CD4-positive, CD25-positive, alpha-beta regulatory T cell (primary cell): ENCODE measurements at regions not wholly inside any gene's neighbourhood (a gene's known extent, or its start where the extent isn't known, plus 50 kb on each side); places are given as distances from the start of the nearest gene placed in this dataset.
"Not testable (repeated sequence)": the region's sequence is repeated elsewhere in the genome, so short reads cannot be mapped to it uniquely, and the experiment has no call there.

Source experiments
- ATAC-seq, 2 donors: fragments of 150-1000 bp; cut with Tn5 transposase; one replicate each; pipeline ENCODE4 v1.10.0; 2021; ENCODE audit warnings: low read depth in 2 of 2, moderate number of reproducible peaks in 2 of 2, moderate library complexity in 1 of 2
- DNase-seq, 3 donors: peaks; one replicate each; pipeline versions ENCODE4 v3.0.0 to v3.0.0-alpha.2; 2012 to 2022; ENCODE audit warnings: mixed read lengths in 1 of 3
- H3K27ac ChIP-seq: one replicate; pipeline ENCODE4 v1.7.0; 2013; ENCODE audit warnings: mild to moderate bottlenecking, low read length; ENCODE audit not compliant: insufficient read depth, poor library complexity, severe bottlenecking
- H3K27me3 ChIP-seq: one replicate; pipeline ENCODE4 v1.7.0; 2013; ENCODE audit warnings: low read length; ENCODE audit not compliant: control insufficient read depth, insufficient read depth
- H3K36me3 ChIP-seq: one replicate; pipeline ENCODE4 v1.7.0; 2013; ENCODE audit warnings: mild to moderate bottlenecking, low read length, moderate library complexity; ENCODE audit not compliant: control insufficient read depth, insufficient read depth
- H3K4me1 ChIP-seq: 2 replicates; pipeline ENCODE4 v1.7.0; 2013; ENCODE audit warnings: mild to moderate bottlenecking, low read length; ENCODE audit not compliant: insufficient read depth, control insufficient read depth, poor library complexity, severe bottlenecking
- H3K4me3 ChIP-seq: one replicate; pipeline ENCODE4 v1.7.0; 2013; ENCODE audit warnings: low read depth, mild to moderate bottlenecking, low read length, moderate library complexity
- H3K9me3 ChIP-seq, 2 experiments: 1 replicate in 1 of 2; 2 replicates in 1 of 2; pipeline ENCODE4 v1.7.0; 2013; ENCODE audit warnings: low read length in 2 of 2, mild to moderate bottlenecking in 1 of 2, moderate library complexity in 1 of 2; ENCODE audit not compliant: control insufficient read depth in 2 of 2
- H3K27ac Mint-ChIP-seq, 3 donors: one replicate each; pipeline ENCODE4 v1.8.0; 2020 to 2022; ENCODE audit warnings: mild to moderate bottlenecking in 3 of 3, mixed read lengths in 3 of 3, moderate library complexity in 2 of 3
- H3K27me3 Mint-ChIP-seq: one replicate; pipeline ENCODE4 v1.8.0; 2022; ENCODE audit warnings: mild to moderate bottlenecking, mixed read lengths
- H3K36me3 Mint-ChIP-seq: one replicate; pipeline ENCODE4 v1.8.0; 2020; ENCODE audit warnings: mixed read lengths
- H3K4me1 Mint-ChIP-seq, 4 donors: one replicate each; pipeline ENCODE4 v1.8.0; 2020 to 2022; ENCODE audit warnings: mixed read lengths in 4 of 4, mild to moderate bottlenecking in 1 of 4
- H3K4me3 Mint-ChIP-seq, 4 donors: one replicate each; pipeline ENCODE4 v1.8.0; 2020 to 2022; ENCODE audit warnings: mild to moderate bottlenecking in 4 of 4, mixed read lengths in 4 of 4, moderate library complexity in 3 of 4
- H3K9me3 Mint-ChIP-seq, 7 donors: one replicate each; pipeline ENCODE4 v1.8.0; 2020 to 2022; ENCODE audit warnings: mixed read lengths in 7 of 7, mild to moderate bottlenecking in 3 of 7, moderate library complexity in 2 of 7

DNA sequence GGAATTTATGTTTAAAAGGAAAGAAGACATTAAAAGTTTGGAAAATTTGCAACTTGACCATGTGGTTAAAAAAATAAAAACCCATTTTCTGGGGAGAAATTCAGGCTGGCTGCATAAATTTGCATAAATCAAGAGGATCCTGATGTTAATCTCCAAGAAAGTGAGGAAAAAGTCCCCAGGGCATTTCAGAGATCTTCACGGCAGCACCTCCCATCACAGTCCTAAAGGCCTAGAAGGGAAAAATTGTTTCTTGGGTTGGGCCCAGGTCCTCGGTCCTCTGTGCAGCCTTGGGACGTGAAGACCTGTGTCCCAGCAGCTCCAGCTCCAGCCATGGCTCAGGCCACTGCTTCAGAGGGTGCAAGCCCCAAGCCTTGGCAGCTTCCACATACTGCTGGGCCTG is 560.3 kb downstream of the PRIM2 start:
- not testable (repeated sequence) for H3K4me1 Mint-ChIP-seq, H3K27me3 Mint-ChIP-seq, H3K36me3 ChIP-seq, H3K36me3 Mint-ChIP-seq, H3K4me1 ChIP-seq, H3K9me3 ChIP-seq, H3K27ac ChIP-seq, ATAC-seq, H3K4me3 Mint-ChIP-seq, H3K4me3 ChIP-seq, H3K9me3 Mint-ChIP-seq, DNase-seq, H3K27ac Mint-ChIP-seq, H3K27me3 ChIP-seq

DNA sequence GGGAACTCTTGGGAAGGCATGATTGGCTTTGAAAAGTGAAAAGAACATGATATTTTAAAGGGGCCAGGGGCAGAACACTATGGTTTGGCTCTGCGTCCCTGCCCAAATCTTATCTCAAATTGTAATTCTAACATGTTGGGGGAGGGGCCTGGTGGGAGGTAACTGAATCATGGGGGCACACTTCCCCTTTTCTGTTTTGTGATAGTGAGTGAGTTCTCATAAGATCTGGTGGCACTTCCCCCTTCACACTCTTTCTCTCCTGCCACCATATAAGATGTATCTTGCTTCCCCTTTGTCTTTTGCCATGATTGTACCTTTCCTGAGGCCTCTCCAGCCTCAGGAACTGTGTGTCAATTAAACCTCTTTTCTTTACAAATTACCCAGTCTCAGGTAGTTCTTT is 561.4 kb downstream of the PRIM2 start:
- not testable (repeated sequence) for H3K27ac Mint-ChIP-seq, H3K27me3 Mint-ChIP-seq

DNA sequence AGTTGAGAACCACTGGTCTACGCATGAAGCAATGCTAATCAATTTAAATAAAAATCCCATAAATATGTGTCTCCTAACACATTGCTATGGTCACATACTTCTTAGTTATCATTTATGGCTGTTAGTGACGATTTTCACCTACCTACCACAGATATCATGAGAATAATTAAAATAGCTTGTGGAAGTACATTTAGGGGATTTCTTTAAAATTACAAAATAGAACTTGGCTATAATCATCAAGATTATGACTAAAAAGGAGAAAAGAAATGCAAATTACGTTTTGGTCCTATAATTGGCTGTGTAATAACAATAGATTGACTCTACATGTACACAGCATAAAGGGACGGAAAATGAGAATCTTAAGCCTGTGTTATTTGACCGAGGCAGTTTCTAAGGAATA is 581.4 kb downstream of the PRIM2 start:
- not testable (repeated sequence) for H3K4me3 ChIP-seq, H3K4me1 Mint-ChIP-seq, H3K27me3 Mint-ChIP-seq, DNase-seq, H3K4me3 Mint-ChIP-seq, H3K27ac Mint-ChIP-seq, H3K27ac ChIP-seq, H3K36me3 Mint-ChIP-seq, H3K27me3 ChIP-seq, H3K4me1 ChIP-seq, ATAC-seq, H3K36me3 ChIP-seq, H3K9me3 ChIP-seq, H3K9me3 Mint-ChIP-seq

More for the DNA sequence above, 561.4 kb downstream of the PRIM2 start:
- H3K4me1 Mint-ChIP-seq, H3K9me3 Mint-ChIP-seq, H3K36me3 ChIP-seq, DNase-seq, H3K9me3 ChIP-seq, H3K4me3 ChIP-seq, H3K27ac ChIP-seq, ATAC-seq, H3K4me3 Mint-ChIP-seq, H3K4me1 ChIP-seq, H3K27me3 ChIP-seq, H3K36me3 Mint-ChIP-seq: not testable (repeated sequence)

- not testable (repeated sequence) for ATAC-seq, H3K4me3 ChIP-seq, H3K4me3 Mint-ChIP-seq, H3K27ac ChIP-seq, H3K9me3 Mint-ChIP-seq, H3K27me3 Mint-ChIP-seq, DNase-seq, H3K36me3 Mint-ChIP-seq, H3K27ac Mint-ChIP-seq, H3K4me1 Mint-ChIP-seq, H3K4me1 ChIP-seq, H3K36me3 ChIP-seq, H3K9me3 ChIP-seq, H3K27me3 ChIP-seq
Observed at GRCh38 chr6:57900687-57901399, 583.4 kb downstream of the PRIM2 start.

DNA sequence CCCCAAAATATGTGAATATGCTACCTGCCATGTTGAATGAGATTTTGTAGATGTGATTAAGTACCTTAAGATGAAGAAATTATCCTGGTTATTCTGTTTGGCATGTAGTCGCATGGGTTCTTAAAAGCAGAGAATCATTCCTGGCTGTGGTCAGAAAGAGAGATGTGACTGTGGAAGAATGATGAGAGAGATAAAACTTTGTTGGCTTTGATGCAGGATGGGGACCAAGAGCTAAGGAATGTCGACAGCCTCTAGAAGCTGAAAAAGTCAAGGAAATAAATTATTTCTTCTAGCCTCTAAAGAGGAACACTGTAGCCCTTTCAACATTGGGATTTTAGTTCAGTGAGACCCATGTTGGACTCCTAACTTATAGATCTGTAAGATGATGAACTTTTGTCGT is 584.0 kb downstream of the PRIM2 start:
- not testable (repeated sequence) for ATAC-seq, H3K4me1 Mint-ChIP-seq, H3K4me3 Mint-ChIP-seq, H3K4me1 ChIP-seq, H3K9me3 Mint-ChIP-seq, H3K36me3 ChIP-seq, H3K27ac Mint-ChIP-seq, H3K9me3 ChIP-seq, H3K36me3 Mint-ChIP-seq, DNase-seq, H3K27me3 Mint-ChIP-seq, H3K27me3 ChIP-seq, H3K27ac ChIP-seq, H3K4me3 ChIP-seq

DNA sequence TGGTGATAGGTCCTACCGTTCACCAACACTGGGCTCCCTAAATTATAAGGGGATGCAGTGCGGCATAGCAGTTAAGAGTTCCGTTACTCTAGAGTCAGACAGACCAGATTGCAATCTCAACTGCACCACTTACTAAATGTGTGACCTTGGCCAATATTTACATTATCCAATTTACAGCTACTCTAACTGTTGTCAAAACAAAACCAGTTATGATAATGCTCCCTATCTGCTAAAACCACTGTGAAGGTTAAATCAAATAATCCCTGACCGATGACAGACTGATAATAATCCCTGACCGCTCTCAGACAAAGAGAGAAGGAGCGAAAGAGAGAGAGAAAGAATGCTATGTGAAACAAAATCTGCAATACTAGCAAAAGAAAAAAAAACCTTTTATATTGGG is 586.9 kb downstream of the PRIM2 start:
- H3K27ac Mint-ChIP-seq, H3K9me3 ChIP-seq, H3K9me3 Mint-ChIP-seq, DNase-seq, H3K4me3 Mint-ChIP-seq, H3K4me1 Mint-ChIP-seq, H3K36me3 ChIP-seq, ATAC-seq, H3K4me3 ChIP-seq, H3K27me3 ChIP-seq, H3K4me1 ChIP-seq, H3K36me3 Mint-ChIP-seq, H3K27me3 Mint-ChIP-seq, H3K27ac ChIP-seq: not testable (repeated sequence)

GRCh38 chr6:57915300-57915699 is 597.9 kb downstream of the PRIM2 start:
- not testable (repeated sequence) for H3K36me3 ChIP-seq, ATAC-seq, H3K4me3 Mint-ChIP-seq, H3K4me1 Mint-ChIP-seq, H3K9me3 Mint-ChIP-seq, H3K27me3 ChIP-seq, H3K4me1 ChIP-seq, H3K9me3 ChIP-seq, H3K27ac ChIP-seq, H3K27me3 Mint-ChIP-seq, DNase-seq, H3K4me3 ChIP-seq, H3K27ac Mint-ChIP-seq
- H3K36me3 Mint-ChIP-seq: peaks cover 10% of the 10 kb centered on the region

DNA sequence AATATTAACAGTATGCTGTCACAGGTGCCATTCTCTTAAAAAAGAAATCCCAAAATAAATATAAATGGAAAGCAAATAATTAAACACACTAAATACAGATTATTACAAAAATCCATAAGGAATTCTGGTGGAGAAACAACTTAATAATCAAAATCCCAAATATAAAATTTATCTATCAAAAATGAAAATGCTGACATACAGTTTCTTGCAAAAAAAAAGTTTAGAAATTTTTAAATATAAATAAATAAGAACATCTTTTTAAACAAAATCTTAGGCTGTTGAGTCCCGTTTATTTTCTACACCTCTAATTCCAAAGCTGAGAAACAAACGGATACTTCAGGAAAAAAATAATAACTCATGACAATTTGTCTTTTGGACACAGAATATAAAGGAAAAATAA is 625.5 kb downstream of the PRIM2 start:
- H3K27ac ChIP-seq, H3K4me3 Mint-ChIP-seq, H3K27me3 Mint-ChIP-seq, H3K4me1 ChIP-seq, H3K9me3 Mint-ChIP-seq, H3K36me3 Mint-ChIP-seq, ATAC-seq, H3K27me3 ChIP-seq, H3K9me3 ChIP-seq, DNase-seq, H3K27ac Mint-ChIP-seq, H3K4me1 Mint-ChIP-seq, H3K4me3 ChIP-seq: not testable (repeated sequence)
- H3K36me3 ChIP-seq: peaks cover 14% of the 10 kb centered on the region
